NT2/D1 (cell line): ENCODE measurements at regions not wholly inside any gene's neighbourhood (a gene's known extent, or its start where the extent isn't known, plus 50 kb on each side); places are given as distances from the start of the nearest gene placed in this dataset.

ENCODE experiments used
- SUZ12 ChIP-seq: IDR thresholded peaks from 2 replicates; pipeline ENCODE4 v1.6.1; 2011; ENCODE audit not compliant: insufficient read length, insufficient read depth; ENCODE audit errors: extremely low read depth
- YY1 ChIP-seq: IDR thresholded peaks from 2 replicates; pipeline ENCODE4 v1.6.1; 2011; ENCODE audit not compliant: insufficient read length, insufficient read depth
- ZNF274 ChIP-seq: IDR thresholded peaks from 2 replicates; pipeline ENCODE4 v1.6.1; 2011; ENCODE audit warnings: mild to moderate bottlenecking, low read depth, low read length

- TF ChIP-seq SUZ12 = no peak
- no peak for TF ChIP-seq ZNF274
- no peak for TF ChIP-seq YY1
Observed at GRCh38 chr19:57068311-57068710, 51.5 kb upstream of the USP29 start.
